Ammon's horn (tissue), 1 donor: ENCODE measurements at regions not wholly inside any gene's neighbourhood (a gene's known extent, or its start where the extent isn't known, plus 50 kb on each side); places are given as distances from the start of the nearest gene placed in this dataset.
A peak's percentile ranks its signal among the peaks of the same experiment; 100 is the strongest.
"Not testable (repeated sequence)": the region's sequence is repeated elsewhere in the genome, so short reads cannot be mapped to it uniquely, and the experiment has no call there.

Experiments
- DNase-seq: peaks from one replicate; pipeline ENCODE4 v3.0.0-alpha.2; 2016; ENCODE audit warnings: low spot score

DNA sequence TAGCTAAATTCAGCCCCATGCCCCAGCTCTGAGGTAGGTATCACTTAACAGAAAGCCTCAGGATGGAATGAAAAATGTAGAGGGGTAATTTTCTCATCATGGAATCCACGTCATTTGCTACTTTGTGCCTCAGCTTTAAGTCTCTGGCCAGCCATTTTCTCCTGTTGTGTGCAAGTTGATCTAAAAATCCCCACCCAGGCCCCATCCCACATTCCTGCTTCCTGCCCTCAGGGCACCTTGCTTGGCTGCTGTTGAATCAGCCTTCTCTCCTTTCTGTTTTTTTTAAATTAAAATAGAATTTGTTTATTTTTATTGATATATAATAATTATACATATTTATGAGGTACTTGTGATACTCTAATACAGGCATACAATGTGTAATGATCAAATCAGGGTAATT is 179.9 kb upstream of the TSHZ3 start:
- DNase-seq = no peak

DNA sequence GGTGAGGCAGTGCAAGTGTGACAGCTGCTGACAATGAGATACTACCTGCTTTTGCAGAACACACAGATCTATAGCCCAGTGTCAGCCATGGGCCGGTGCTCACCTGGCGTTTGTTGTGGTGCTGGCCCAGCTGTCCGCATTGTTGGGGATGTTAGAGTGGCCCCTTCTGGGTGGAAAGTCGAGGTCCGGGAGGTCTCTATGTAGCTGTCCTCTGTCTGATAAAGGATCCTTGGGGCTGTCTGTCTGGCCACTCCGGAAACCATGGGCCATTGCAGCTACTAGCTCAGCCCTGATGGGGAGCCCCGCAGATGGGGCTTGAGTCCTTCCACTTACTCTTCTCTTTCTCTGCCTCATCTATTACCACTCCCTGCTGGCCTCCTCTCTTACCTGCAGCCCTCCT is 181.5 kb upstream of the TSHZ3 start:
- DNase-seq = no peak

GRCh38 chr19:31531326-31531725 is 182.1 kb upstream of the TSHZ3 start:
- DNase-seq = no peak

DNA sequence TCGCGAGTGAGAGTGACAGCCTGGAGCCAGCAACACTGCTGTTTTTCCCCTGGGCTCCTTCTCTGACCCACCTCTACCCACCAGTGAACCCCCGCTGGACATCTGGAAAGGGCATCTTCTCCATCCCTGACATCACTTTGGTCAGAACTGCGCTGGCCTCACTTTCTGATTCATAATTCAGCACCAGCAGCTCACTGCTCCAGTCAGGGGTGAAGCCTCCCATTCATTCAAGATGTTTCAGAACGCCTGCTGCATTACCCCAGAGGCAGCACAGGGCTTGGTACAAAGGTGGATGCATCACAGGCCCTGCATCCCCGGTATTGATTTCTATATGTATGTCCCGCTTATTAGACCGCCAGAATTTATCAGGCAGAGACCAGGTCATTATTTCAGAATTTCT is 182.8 kb upstream of the TSHZ3 start:
- DNase-seq = no peak

DNA sequence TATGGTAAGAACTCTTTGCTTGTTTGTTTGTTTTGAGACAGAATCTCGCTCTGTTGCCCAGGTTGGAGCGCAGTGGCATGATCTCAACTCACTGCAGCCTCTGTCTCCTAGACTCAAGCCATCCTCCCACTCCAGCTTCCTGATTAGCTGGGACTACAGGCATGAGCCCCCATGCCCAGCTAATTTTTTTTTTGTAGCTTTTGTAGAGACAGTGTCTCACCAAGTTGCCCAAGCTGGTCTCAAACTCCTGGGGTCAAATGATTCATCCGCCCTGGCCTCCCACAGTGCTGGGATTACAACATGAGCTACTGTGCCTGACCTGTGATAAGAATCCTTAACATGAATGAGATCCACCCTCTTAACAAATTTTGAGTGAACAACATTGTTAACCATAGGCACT is 183.9 kb upstream of the TSHZ3 start:
- DNase-seq = no peak

- DNase-seq = no peak
These were observed 185.0 kb upstream of the TSHZ3 start for GRCh38 chr19:31534231-31534630.

DNA sequence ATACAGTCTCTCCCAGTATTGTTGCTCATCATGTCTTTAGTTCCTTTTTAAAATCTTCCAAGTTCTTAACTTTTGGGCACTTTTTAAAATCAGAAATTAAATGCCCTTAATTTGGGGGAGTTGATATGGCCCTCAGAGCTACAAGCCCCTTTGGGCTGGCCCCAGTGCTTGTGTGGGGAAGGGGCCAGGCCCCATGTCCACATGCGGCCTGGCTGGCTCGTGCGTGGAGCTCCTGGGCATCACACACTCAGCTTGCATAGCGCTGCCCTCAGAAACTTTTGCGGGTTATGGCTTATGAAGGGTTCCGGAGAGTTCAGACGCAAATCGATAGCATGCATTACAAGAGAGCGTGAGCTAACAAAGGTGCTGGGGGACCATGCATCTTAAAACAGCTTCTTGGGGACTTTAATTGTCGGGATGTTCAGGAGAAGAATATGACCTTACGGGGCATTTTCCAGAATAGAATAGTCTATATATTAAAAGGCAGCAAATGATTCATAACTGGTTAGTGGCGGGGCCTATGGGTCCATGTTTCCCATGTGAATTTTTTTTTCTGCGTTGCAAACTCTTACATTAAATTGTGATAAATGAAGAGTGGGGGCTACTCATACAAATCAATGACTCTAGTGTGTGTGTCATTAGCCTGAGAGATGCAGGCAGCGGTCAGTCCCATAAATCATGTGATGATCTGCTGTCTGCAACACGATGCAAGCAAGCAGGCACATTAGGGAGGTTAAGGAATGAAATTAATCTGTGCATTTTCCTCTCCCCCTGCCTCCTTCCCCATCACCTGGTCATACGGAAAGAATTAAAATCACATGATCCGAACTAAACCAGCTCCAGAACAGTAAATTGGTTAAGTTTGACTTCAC is 185.8 kb upstream of the TSHZ3 start:
- DNase-seq = no peak

DNA sequence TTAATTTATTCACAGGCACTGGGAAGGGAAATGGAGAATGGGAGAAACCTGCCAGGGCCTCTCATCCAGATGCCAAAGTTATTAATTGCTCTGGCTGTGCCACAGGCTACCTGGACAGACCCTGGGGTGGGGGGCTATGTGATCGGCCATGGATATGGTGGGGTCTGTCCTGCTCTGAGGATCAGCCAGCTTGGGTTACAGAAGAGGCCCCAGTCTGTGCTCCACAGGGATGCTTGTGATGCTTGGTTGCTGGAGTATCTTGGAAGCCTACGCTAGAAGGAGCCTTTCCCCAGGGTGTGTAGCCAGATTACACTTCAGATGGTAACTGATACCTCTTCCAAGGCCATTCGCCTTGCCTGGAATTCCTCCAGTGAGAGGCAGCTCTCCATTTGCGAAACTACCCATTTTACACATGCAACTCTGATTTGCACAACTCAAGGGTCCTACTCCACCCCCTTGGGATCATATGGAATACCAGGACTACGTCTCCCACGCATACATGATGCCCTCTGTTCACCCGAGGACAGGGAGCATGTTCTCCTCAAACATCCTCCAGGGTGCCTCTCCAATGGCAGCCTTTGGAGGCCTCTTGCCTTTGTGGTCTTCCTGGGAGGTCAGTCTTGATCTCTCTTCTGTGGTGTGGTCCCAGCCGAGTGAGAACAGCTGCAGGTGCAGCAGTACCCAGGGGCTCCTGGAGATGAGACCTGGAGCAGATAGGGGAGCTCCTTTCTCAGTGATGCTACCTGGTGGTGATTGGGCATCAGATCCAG is 186.6 kb upstream of the TSHZ3 start:
- DNase-seq = no peak

- DNase-seq = no peak
These were observed 187.9 kb upstream of the TSHZ3 start for GRCh38 chr19:31537136-31537535.

DNA sequence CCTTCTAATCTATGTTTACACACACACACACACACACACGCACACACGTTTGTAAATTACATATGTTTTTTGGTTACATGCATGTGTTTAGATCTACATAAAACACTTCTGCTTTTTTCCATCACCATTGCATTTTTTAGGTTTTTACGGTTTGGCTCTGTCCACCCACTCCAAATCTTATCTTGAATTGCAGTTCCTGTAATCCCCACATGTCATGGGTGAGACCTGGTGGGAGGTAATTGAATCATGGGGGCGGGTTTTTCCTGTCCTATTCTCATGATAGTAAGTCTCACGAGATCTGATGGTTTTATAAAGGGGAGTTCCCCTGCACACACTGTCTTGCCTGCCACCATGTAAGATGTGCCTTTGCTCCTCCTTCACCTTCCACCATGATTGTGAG is 188.7 kb upstream of the TSHZ3 start:
- DNase-seq = not testable (repeated sequence)

- DNase-seq = no peak
These were observed 189.6 kb upstream of the TSHZ3 start for GRCh38 chr19:31538879-31539278.

GRCh38 chr19:31539386-31539785 is 190.2 kb upstream of the TSHZ3 start:
- no peak for DNase-seq

GRCh38 chr19:31541396-31541795 is 192.2 kb upstream of the TSHZ3 start:
- no peak for DNase-seq

DNA sequence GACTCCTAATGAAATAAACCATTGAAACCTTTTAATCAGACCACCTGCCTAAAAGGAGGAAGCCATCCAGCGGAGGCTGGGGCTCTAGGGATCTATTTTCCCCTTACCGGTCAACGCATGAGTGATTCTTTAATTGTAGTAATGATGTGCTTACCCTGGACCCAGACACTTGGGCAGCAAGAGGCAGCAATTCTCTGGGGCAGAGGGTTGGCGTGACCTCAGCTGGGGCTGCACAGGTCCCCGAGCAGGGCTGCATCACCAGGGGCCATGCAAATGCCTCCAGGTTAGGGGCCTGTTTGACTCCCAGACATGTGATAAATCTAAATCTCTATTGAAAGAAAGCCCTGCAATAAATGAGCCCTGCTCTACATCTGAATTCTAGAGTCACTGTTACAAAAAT is 194.2 kb upstream of the TSHZ3 start:
- no peak for DNase-seq

- no peak for DNase-seq
These were observed 196.5 kb upstream of the TSHZ3 start for GRCh38 chr19:31545777-31546176.

GRCh38 chr19:31546205-31546960 is 197.1 kb upstream of the TSHZ3 start:
- DNase-seq = peak; percentile 12

GRCh38 chr19:31548941-31549340 is 199.7 kb upstream of the TSHZ3 start:
- no peak for DNase-seq

- no peak for DNase-seq
These were observed 204.0 kb upstream of the TSHZ3 start for GRCh38 chr19:31553112-31553845.

DNA sequence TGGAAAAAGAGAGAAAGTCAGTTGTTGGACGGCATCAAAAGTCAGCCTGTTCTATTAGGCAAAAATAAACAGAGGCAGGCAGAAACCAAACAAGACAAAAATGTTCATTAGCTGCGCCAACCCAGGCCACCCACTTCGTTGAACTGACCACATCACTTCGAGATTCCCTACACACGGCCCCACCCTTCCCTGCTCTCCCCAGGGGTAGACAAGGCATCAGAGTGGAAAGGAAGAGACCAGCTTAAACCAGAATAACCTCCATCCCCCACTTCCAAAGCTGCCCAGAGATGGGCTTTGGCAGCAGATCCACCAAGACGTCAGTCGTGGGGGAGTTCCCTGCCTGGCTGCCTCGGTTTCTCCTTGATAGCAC is 204.6 kb upstream of the TSHZ3 start:
- DNase-seq = no peak

DNA sequence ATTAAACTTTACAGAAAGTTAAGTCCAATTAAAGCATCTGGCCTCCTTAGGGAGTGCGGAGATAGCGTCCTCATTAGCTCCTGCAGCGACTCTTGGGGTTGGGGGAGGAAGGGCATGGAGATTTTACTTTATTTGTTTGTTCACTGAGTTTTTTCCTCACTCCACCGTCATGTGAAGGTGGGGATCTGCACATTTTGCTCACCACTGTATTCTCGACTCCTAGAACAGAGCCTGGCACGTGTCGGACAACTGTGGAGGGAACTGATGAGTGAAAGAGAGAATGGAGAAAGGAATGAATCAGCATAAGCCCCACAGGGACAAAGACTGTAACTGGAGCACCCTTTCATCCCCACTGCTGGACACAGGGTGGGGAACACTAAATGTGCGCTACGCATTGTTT is 205.1 kb upstream of the TSHZ3 start:
- DNase-seq = no peak

- DNase-seq = no peak
These were observed 206.5 kb upstream of the TSHZ3 start for GRCh38 chr19:31555634-31556215.

DNA sequence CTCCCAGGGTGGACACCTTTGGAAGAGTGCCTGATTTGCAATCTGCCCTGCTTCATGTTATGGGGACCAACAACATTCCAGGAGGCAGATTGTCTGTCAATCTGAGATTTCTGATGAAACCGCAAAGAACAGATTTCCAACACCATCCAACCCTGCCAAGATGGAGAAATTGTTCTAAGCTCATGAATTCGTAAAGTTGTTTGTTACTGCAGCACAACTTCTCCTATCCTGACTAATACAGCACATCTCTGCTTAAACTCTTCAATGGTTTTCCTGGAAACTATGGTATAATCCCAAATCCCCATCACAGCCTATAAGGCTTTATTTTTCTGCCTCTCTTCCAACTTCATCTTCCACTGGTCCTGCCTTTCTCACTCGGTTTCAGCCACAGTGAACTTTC is 210.3 kb upstream of the TSHZ3 start:
- DNase-seq = no peak
